Adrenal gland (tissue), 9 donors: ENCODE measurements at regions not wholly inside any gene's neighbourhood (a gene's known extent, or its start where the extent isn't known, plus 50 kb on each side); places are given as distances from the start of the nearest gene placed in this dataset.

Experiments used
- DNase-seq, 7 donors: peaks; one replicate each; pipeline ENCODE4 v3.0.0-alpha.2; 2019 to 2020
- H3K27ac ChIP-seq, 5 donors: fragments of 200-600 bp; sonication (generic) in 4 of 5; 1 replicate in 3 of 5; 2 replicates in 2 of 5; pipeline versions ENCODE4 v1.5.1 to v1.8.0; 2016 to 2020; ENCODE audit warnings: mild to moderate bottlenecking in 1 of 5
- H3K27me3 ChIP-seq: fragments of 200-600 bp; 2 replicates; pipeline ENCODE4 v1.8.0; 2021
- H3K36me3 ChIP-seq, 2 donors: fragments of 200-600 bp; replicated peaks in 1 of 2; 1 replicate in 1 of 2; 2 replicates in 1 of 2; pipeline versions ENCODE4 v1.5.1 to v1.8.0; 2018 to 2022
- H3K4me1 ChIP-seq, 2 donors: fragments of 200-600 bp; replicated peaks in 1 of 2; 1 replicate in 1 of 2; 2 replicates in 1 of 2; pipeline versions ENCODE4 v1.5.1 to v1.8.0; 2018 to 2021
- H3K4me3 ChIP-seq, 4 donors: fragments of 200-600 bp; sonication (generic) in 3 of 4; one replicate each; pipeline ENCODE4 v1.5.1; 2016 to 2018
- H3K9me3 ChIP-seq, 3 donors: fragments of 200-600 bp; sonication (generic) in 1 of 3; replicated peaks in 1 of 3; 1 replicate in 2 of 3; 2 replicates in 1 of 3; pipeline versions ENCODE4 v1.5.1 to v1.8.0; 2016 to 2021
- CTCF ChIP-seq, 6 experiments: fragments of 450-650 bp in 4 of 6; fragments of 200-600 bp in 2 of 6; sonication (generic) in 1 of 6; IDR thresholded peaks; 1 replicate in 5 of 6; 2 replicates in 1 of 6; pipeline versions ENCODE4 v1.5.1 to v1.8.0; 2016 to 2021; ENCODE audit warnings: antibody characterized with exemption in 6 of 6, mild to moderate bottlenecking in 2 of 6, moderate library complexity in 1 of 6
- POLR2A ChIP-seq, 2 donors: fragments of 450-650 bp; IDR thresholded peaks; one replicate each; pipeline ENCODE4 v1.6.1; 2017; ENCODE audit warnings: antibody characterized with exemption in 2 of 2, mild to moderate bottlenecking in 2 of 2, moderate library complexity in 1 of 2
- WGBS, 4 donors: extraction: QIAGEN DNeasy Blood & Tissue Kit in 2 of 4; methylation state at CpG; one replicate each; pipeline versions ENCODE4 v1.1.5 to v1.1.7; 2013 to 2017; 5-methylcytosine and 5-hydroxymethylcytosine counted together
- intact Hi-C, 2 donors: fragments of 100-400 bp; cut with DNase I; formaldehyde crosslinking; loops; one replicate each; pipeline versions ENCODE4 v1.14.1 to v1.15.0; 2022 to 2023
- donor health status: healthy with polysubstance abuse.
- donor health status: Bipolar disorder and iron deficiency.
- donor health status: DM: yes; HTN: yes; CAD: no.
- donor health status: DM: no; HTN: no; CAD: no.
- donor health status: DM: no; HTN: no; CAD: no.

GRCh38 chr3:25103391-25103790, 324.7 kb upstream of the RARB start:
- TF ChIP-seq CTCF (IDR thresholded peaks at IDR 0.05), result no peak
- no peak for TF ChIP-seq POLR2A (IDR thresholded peaks at IDR 0.05)
- 68 to 76% (median 74%) methylated on average over 3 of the region's 3 CpGs for WGBS, 4 donors
- Histone ChIP-seq H3K4me1 (no peaks in the 10 kb centered on the region), H3K27ac (no peak overlapping the region), H3K27me3 (no peaks in the 10 kb centered on the region), H3K36me3 (no peaks in the 10 kb centered on the region), H3K4me3 (no peak overlapping the region), H3K9me3 (no peaks in the 10 kb centered on the region)
- no peak for DNase-seq
- intact Hi-C loops, result no loop called here

DNA sequence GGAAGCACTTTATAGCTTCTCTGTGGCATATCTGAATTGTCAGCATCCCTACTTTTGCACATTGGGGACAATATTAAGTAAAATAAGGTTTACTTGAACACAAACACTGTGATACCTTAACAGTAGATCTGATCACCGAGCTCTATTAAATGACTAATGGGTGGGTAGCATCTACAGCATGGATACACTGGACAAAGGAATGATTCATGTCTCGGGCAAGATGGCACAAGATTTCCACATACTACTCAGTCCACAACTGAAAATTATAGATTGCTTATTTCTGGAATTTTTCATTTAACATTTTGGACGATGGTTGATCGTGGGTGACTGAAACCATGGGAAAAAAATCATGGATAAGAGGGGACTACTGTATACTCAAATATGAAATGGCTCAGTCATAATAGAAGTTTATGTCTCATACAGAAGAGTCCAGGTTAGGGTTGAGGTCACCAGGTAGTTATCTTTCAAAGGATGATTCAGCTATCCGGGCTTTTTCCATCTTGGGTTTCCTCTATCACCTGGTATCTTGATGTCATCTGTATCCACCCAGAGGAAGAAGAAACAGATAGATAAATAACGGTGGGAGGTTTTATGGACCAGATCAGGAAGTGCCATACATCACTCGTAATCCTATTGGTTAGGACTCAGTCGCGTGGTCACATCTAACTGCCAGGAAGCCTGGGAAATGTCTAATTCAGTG, 320.0 kb upstream of the RARB start:
- Histone ChIP-seq H3K27ac (no peak overlapping the region), H3K27me3 (no peaks in the 10 kb centered on the region), H3K9me3 (no peaks in the 10 kb centered on the region), H3K4me1 (no peaks in the 10 kb centered on the region), H3K36me3 (no peaks in the 10 kb centered on the region), H3K4me3 (no peak overlapping the region)
- TF ChIP-seq CTCF (IDR thresholded peaks at IDR 0.05) (no peak), POLR2A (IDR thresholded peaks at IDR 0.05) (no peak)
- no peak for DNase-seq
- intact Hi-C loops, result no loop called here
- 74 to 81% (median 79%) methylated on average over 9 of the region's 9 CpGs for WGBS, 4 donors

GRCh38 chr3:25110642-25111041, 317.4 kb upstream of the RARB start:
- WGBS, 4 donors, result 78 to 85% (median 81%) methylated on average over 2 of the region's 2 CpGs
- no peaks in the 10 kb centered on the region for H3K9me3 ChIP-seq
- no peak overlapping the region for H3K4me3 ChIP-seq
- no peak for TF ChIP-seq CTCF (IDR thresholded peaks at IDR 0.05)
- TF ChIP-seq POLR2A (IDR thresholded peaks at IDR 0.05), result no peak
- H3K36me3 ChIP-seq, result no peaks in the 10 kb centered on the region
- intact Hi-C loops, result no loop called here
- H3K4me1 ChIP-seq, result no peaks in the 10 kb centered on the region
- H3K27me3 ChIP-seq, result no peaks in the 10 kb centered on the region
- H3K27ac ChIP-seq, result no peak overlapping the region
- DNase-seq, result no peak

GRCh38 chr3:25113891-25114290, 314.2 kb upstream of the RARB start:
- TF ChIP-seq CTCF (IDR thresholded peaks at IDR 0.05) (no peak), POLR2A (IDR thresholded peaks at IDR 0.05) (no peak)
- WGBS, 4 donors, result 37 to 50% (median 38%) methylated on average over 1 of the region's 1 CpG
- no peaks in the 10 kb centered on the region for H3K9me3 ChIP-seq
- H3K27me3 ChIP-seq, result no peaks in the 10 kb centered on the region
- H3K4me1 ChIP-seq, result no peaks in the 10 kb centered on the region
- intact Hi-C loops, result no loop called here
- H3K4me3 ChIP-seq, result no peak overlapping the region
- DNase-seq, result no peak
- no peaks in the 10 kb centered on the region for H3K36me3 ChIP-seq
- no peak overlapping the region for H3K27ac ChIP-seq
